ENCODE measurements at regions not wholly inside any gene's neighbourhood (a gene's known extent, or its start where the extent isn't known, plus 50 kb on each side); places are given as distances from the start of the nearest gene placed in this dataset.

- no peak for DNase-seq (ENCODE audit: low read depth in 3 of 3, low spot score in 1 of 3)
Measured at GRCh38 chr14:47744155-47744554, 68.8 kb upstream of the MDGA2 start.

DNA sequence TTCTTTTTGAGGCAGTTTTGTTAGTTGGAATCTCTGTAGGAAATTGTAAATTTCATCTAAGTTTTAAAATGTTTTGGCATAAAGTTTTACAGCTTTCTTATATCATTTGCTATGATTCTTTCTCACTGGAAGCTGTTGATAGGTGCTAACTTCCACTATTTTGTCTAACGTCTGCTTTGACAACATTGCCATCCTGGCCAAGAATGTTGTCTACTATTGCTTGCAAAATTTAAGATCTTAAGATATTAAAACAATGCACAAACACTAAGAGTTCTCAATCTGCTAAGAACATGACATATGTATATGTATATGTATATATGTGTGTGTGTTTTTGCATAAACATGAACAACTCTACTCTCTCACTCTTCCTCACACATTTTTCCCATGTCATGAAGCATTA lies 64.1 kb upstream of the MDGA2 start:
- no peak for DNase-seq (ENCODE audit: low read depth in 3 of 3, low spot score in 1 of 3)

- DNase-seq (ENCODE audit: low read depth in 3 of 3, low spot score in 1 of 3), result no peak
Measured at GRCh38 chr14:47730296-47730695, 54.9 kb upstream of the MDGA2 start.

All from stimulated activated CD4-positive, alpha-beta T cell treated with anti-CD3 and anti-CD28 coated beads, TNF-alpha, amount 100 ng/mL, for 1 hour (primary cell).